ENCODE measurements at regions not wholly inside any gene's neighbourhood (a gene's known extent, or its start where the extent isn't known, plus 50 kb on each side); places are given as distances from the start of the nearest gene placed in this dataset.

DNA sequence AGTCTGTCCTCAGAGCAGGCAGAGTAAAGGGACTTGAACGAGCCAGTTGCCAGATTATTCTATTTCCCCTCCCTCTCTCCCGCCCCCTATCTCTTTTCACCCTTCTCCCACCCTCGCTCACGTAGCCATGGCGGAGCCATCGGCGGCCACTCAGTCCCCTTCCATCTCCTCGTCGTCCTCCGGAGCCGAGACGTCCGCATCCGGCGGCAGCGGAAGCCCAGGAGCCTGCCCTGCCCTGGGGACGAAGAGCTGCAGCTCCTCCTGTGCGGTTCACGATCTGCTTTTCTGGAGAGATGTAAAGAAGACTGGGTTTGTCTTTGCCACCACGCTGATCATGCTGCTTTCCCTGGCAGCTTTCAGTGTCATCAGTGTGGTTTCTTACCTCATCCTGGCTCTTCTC, 106.2 kb upstream of the SMAD1 start:
- no peak overlapping the region for H2BK20ac ChIP-seq (ENCODE audit: low read depth, low read length, poor library complexity, severe bottlenecking)
- no peak overlapping the region for H3K23ac ChIP-seq (ENCODE audit: insufficient read length, low read depth, low read length)
- no peak overlapping the region for H3T11ph ChIP-seq (ENCODE audit: low read length)
- no peaks in the 10 kb centered on the region for H4K20me1 ChIP-seq (ENCODE audit: control insufficient read depth, insufficient read depth, insufficient read length)
- no peak overlapping the region for H4K8ac ChIP-seq (replicated peaks; ENCODE audit: insufficient read length, low read depth, low read length)
- no peak for DNase-seq
- H3K9me3 Mint-ChIP-seq, result peaks cover 8 to 13% of the 10 kb centered on the region in 2 experiments; a peak in 3 of 5 replicates
- no CpG with 5 or more reads among the region's 20 CpGs for WGBS (ENCODE audit: extremely low coverage, insufficient read length, low lambda C conversion rate)
- no peak overlapping the region for H2BK12ac ChIP-seq (ENCODE audit: insufficient read length, low read depth, low read length)
- no peak overlapping the region for H2AK5ac ChIP-seq (ENCODE audit: insufficient read length, low read length)
- no peak overlapping the region for H3K27ac ChIP-seq (ENCODE audit: insufficient read length, low read depth, low read length)
- H3K4ac ChIP-seq (ENCODE audit: low read depth, low read length), result no peak overlapping the region
- no peak overlapping the region for H4K91ac ChIP-seq (ENCODE audit: insufficient read length, low read depth, low read length)
- no peak overlapping the region for H2BK5ac ChIP-seq (ENCODE audit: insufficient read length, low read length)
- H3K4me1 ChIP-seq (ENCODE audit: insufficient read depth, low read length), result no peaks in the 10 kb centered on the region
- H3K4me3 Mint-ChIP-seq, result no peak overlapping the region
- H3K9ac ChIP-seq (ENCODE audit: extremely low read depth, insufficient read length, low read length), result no peak overlapping the region
- no peak overlapping the region for H3K27ac Mint-ChIP-seq
- H3K18ac ChIP-seq (ENCODE audit: insufficient read length, low read depth, low read length), result no peak overlapping the region
- H3K9me3 ChIP-seq (ENCODE audit: control insufficient read depth, low read depth, low read length), result no peaks in the 10 kb centered on the region
- no peaks in the 10 kb centered on the region for H3K4me1 Mint-ChIP-seq
- no peaks in the 10 kb centered on the region for H3K27me3 ChIP-seq (ENCODE audit: insufficient read depth, low read length)
- H3K23me2 ChIP-seq (ENCODE audit: insufficient read length, low read depth, low read length, poor library complexity, severe bottlenecking), result no peaks in the 10 kb centered on the region
- H2BK120ac ChIP-seq (ENCODE audit: low read depth, low read length, poor library complexity, severe bottlenecking), result no peak overlapping the region
- H4K5ac ChIP-seq (ENCODE audit: insufficient read length, low read depth, low read length), result no peak overlapping the region
- H3K27me3 Mint-ChIP-seq (ENCODE audit: low read depth), result no peaks in the 10 kb centered on the region
- H3K4me2 ChIP-seq (ENCODE audit: insufficient read depth, insufficient read length, low read length), result no peak overlapping the region
- H2BK15ac ChIP-seq (ENCODE audit: low read depth, low read length), result no peak overlapping the region
- H2AFZ ChIP-seq (ENCODE audit: low read length), result no peak overlapping the region
- TF ChIP-seq, protein P1, sequence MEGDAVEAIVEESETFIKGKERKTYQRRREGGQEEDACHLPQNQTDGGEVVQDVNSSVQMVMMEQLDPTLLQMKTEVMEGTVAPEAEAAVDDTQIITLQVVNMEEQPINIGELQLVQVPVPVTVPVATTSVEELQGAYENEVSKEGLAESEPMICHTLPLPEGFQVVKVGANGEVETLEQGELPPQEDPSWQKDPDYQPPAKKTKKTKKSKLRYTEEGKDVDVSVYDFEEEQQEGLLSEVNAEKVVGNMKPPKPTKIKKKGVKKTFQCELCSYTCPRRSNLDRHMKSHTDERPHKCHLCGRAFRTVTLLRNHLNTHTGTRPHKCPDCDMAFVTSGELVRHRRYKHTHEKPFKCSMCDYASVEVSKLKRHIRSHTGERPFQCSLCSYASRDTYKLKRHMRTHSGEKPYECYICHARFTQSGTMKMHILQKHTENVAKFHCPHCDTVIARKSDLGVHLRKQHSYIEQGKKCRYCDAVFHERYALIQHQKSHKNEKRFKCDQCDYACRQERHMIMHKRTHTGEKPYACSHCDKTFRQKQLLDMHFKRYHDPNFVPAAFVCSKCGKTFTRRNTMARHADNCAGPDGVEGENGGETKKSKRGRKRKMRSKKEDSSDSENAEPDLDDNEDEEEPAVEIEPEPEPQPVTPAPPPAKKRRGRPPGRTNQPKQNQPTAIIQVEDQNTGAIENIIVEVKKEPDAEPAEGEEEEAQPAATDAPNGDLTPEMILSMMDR (conservative IDR thresholded peaks at IDR 0.05), result no peak
- no peak overlapping the region for H3K14ac ChIP-seq (ENCODE audit: insufficient read depth, low read length)
- no peaks in the 10 kb centered on the region for H3K79me2 ChIP-seq (ENCODE audit: insufficient read depth, low read length)
- peaks cover 0 to 17% (median 7%) of the 10 kb centered on the region in 3 experiments; a peak in 4 of 7 replicates for H3K36me3 Mint-ChIP-seq (ENCODE audit: insufficient read depth in 1 of 3, low read depth in 3 of 3)
- H3K56ac ChIP-seq (ENCODE audit: insufficient read length, low read depth, low read length), result no peak overlapping the region
- H3K79me1 ChIP-seq (ENCODE audit: insufficient read depth, low read depth, low read length, poor library complexity, severe bottlenecking), result no peaks in the 10 kb centered on the region
